8988T (cell line): ENCODE measurements at regions not wholly inside any gene's neighbourhood (a gene's known extent, or its start where the extent isn't known, plus 50 kb on each side); places are given as distances from the start of the nearest gene placed in this dataset.
"Not testable (repeated sequence)": the region's sequence is repeated elsewhere in the genome, so short reads cannot be mapped to it uniquely, and the experiment has no call there.

Experiments used
- DNase-seq: peaks from one replicate; pipeline ENCODE4 v3.0.0; 2011

DNA sequence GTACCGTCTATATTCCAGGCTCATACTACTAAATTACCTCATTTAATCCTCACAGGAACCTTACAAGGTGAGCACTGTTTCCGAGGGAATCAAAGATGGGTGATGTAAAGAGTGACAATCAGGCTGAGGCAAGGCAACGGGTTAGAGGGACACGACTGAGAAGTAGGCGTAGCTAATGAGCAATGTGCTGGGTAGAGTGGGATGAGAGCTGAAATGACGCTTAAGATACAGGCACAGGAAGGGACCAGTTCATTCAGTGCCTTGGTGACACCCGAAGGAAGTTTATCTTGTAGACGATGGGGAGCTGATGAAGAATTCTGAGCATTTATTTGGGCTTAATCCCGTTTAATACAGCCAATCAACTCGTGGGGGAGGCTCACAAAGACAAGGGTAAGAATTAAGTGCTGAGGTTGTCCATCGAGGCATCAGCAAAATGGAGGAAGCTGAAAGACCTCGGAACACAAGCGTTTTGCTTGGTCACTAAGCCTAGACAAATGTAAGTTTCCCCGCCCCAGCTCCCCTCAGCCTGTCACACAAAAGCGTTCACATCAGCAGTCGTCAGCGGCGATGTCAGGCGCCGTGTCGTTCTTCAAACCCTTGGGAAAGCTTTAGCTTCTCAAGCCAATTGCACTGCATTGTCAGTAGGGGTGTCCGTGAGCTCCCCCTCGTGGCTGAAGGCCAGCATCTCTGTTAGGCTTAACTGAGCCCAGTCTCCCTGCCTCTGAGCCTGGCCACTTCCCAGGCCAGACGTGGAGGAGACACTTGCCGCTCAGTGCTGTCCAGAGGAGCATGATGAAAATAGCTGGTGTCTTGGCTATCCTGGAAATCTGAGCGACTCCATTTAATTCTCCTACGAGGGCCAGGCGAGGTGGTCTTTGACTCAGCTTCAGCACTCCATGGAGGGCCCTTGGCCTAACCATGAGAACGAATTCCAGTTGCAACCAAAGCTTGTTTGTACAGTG lies 288.5 kb upstream of the G2E3 start:
- no peak for DNase-seq

GRCh38 chr14:30271811-30272323 lies 287.1 kb upstream of the G2E3 start:
- no peak for DNase-seq

- DNase-seq = no peak
Measured at GRCh38 chr14:30272848-30273832, 285.8 kb upstream of the G2E3 start.

- no peak for DNase-seq
Measured at GRCh38 chr14:30275604-30276003, 283.4 kb upstream of the G2E3 start.

DNA sequence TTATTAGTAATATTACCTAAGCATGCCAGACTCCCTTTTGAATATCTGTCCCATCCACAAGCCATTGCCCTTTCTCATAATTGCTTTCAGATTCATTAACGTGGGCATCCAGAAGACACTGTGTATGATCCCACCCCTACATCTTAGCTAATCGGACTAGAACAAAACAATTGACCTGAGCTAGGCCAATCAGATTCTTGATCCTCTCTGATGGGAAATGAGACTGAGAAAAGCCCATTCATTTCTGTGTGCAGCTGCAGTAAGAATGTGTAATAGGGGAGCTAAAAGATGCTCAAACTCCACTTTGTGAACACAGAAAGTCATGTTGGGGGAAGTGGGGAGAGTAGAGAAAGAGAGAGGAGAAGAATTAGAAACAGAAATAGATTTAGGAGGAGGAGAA lies 281.7 kb upstream of the G2E3 start:
- DNase-seq = no peak

GRCh38 chr14:30278856-30279255 lies 280.1 kb upstream of the G2E3 start:
- not testable (repeated sequence) for DNase-seq

- no peak for DNase-seq
Measured at GRCh38 chr14:30283822-30284446, 275.0 kb upstream of the G2E3 start.

DNA sequence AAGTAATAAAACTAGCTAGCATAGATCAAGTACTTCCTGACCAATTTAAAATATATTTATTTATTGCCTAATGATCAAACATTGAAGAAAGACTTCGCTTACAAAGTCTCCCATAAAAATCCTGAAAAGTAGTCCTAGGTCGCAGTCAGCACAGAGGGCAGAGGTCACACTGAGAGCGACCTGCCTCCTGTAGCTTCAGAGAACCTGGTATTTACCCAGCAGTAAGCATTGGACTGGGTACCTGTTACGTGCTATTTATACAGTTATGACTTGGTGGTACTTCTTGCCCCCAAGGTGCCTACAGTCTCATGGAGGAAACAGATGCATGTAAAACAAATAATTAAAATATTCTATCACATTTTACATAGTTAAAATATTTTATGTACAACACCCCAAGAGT lies 274.1 kb upstream of the G2E3 start:
- DNase-seq = no peak

DNA sequence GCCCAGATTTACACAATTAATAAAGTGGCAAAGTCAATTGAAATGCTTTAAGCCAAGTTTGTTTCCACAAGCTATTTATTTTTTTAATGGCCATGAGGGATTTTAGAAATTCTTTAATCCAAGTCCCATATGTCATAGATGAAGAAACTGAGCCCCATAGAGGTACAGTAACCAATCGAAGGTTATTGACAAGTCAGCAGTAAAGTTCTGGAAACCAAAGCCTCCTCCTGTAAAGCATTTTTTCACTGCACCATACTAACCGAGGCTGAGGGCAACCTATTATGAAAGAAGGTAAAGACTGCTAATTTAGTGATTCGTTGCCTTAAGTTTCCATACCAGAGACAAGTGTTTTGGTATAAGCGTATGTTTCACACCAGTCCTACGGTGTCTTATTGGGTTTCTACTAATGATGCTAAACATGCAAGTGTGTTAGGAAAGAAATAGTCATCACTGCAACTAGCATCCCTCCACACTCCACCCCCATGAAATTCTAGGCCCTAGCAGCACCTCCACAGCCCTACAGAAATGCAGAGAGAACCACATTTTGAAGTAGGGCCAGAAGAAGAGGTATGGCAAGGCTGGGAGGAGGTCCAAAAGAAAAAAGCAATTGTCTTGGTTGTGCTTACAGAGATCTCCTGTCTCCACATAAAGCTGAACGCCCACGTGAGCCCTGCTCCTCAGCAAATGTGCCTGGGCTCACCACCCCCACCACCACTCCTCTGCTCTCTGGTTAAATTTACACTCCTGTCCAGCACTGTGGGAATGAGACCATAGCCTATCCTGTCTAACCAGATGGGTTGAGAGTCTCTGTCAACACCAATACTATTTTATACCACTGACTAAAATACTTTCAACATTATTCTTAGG lies 271.1 kb upstream of the G2E3 start:
- no peak for DNase-seq

GRCh38 chr14:30290001-30290400 lies 269.0 kb upstream of the G2E3 start:
- DNase-seq = no peak

DNA sequence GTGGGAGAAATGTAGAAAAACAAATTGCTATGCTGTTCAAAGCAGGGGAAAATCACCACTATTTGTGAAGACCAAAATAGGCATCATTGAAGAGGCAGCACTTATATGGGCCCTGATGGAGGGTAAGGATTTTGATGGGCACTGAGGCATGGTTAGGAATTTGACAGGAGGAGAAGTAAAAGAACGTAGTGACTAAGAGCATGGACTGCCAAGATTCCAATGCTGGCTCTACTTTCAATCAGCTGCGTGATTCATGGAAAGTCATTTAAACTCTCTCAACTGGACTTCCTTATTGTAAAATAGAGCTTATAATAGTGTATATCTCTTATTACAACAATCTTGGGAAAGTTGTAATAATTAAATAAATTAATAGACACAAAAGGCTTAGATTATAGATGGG lies 267.7 kb upstream of the G2E3 start:
- no peak for DNase-seq

- DNase-seq = no peak
Measured at GRCh38 chr14:30292541-30292940, 266.4 kb upstream of the G2E3 start.

DNA sequence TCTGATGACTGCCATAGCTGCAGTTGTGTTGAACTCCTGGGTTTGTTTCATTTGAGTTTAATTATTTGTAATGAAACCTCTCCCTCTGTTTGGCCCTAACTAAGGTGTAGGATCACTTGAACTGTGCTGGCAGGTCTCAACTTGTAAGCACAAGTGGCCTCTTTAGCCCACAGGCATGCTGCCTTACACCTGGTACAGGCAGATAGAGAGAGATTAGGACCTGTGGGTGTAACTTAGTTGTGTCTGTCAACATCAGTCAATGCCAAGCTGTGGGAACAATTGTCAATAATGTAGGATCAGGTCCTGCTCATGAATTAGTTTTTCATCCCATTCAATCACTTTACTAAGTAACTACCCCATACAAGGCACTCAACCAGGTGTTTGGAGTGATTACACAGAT lies 263.0 kb upstream of the G2E3 start:
- DNase-seq = no peak

DNA sequence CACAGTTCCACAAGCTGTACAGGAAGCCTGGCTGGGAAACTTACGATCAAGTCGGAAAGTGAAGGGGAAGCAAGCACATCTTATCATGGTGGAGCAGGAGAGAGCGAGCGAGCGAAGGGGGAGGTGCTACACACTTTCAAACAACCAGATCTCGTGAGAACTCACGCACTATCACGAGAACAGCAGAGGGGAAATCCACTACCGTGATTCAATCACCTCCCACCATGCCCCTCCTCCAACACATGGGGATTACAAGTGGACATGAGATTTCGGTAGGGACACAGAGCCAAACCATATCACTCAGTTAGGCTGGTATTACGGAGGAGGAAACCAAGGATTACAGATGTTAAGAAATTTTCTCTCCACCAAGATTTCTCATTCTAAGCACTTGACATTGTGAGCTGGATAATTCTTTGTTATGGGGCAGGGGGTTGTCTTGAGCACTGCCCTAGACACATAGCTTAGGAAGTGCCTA lies 262.0 kb upstream of the G2E3 start:
- no peak for DNase-seq

GRCh38 chr14:30297876-30298795 lies 260.8 kb upstream of the G2E3 start:
- no peak for DNase-seq

DNA sequence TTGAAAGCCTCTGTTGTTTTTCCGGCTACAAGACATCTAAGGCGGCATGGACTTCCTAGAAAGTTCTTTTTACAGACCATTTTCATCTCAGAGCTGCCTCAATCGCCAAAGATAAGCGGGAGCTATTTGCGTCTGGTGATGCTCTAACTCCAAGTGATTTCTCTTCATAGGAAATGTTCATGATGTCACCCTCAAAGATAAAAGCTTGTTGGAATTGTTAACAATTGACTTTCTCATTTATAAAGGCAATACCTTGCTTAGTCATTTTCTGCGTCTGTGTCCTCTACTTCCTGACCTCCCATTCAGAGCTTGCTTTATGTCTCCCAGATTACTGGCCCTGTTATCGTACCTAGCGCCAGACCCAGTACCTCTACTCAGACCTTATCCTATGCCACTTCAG lies 259.0 kb upstream of the G2E3 start:
- no peak for DNase-seq

DNA sequence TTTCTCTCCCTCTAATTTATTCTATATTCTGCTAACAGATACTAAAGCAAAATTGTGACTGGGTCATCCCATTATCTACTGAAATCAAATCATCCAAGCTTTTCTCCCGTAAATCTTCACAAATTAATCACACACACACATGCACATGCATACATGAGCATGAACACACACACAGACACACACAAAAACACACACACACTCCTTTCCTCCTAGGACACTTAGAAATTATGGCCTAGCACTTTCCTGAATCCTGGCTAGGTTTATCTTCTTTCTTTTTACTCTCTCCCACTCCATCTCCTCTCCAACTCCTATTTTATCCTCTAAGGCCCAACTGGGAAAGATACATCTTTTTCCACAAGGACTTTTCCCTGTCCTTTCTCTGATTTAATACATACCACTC lies 255.6 kb upstream of the G2E3 start:
- DNase-seq = no peak

DNA sequence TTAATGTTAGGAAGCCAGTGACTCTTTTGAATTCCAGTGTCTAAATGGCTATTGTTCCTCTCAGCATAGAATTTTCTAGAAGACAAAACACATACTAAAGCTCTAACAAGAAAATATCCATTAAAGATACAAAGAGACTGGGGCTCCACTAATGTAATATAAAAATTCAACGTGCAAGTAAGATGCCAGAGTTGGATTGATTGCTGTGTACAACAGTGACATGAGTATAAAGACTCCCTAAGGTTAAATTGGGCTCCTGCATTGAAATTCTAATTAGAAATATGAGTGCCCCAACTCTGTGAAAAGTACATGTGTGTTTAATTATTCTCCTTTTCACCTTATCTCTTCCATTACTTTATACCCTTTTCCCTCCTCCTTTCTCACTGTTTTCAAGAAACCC lies 253.6 kb upstream of the G2E3 start:
- DNase-seq = no peak

- no peak for DNase-seq
Measured at GRCh38 chr14:30309405-30309804, 249.6 kb upstream of the G2E3 start.

DNA sequence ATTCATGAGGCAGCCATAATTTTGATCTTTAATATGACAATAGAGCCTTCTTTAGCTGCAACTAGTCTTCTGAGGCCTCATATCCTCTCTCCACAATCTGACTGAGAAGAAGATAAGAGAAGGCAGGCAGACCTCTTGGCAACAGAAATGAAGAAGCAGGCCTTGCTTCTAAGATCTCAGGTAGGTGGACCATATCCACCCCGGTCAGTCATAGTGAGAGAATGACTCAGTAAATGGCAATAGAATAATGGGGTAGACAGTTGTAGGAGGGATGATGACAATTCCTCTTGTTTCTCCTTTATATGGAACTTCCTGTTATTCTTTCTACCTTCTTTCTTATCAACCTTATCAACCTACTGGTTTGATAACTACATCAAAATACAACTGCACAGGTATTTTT lies 246.7 kb upstream of the G2E3 start:
- DNase-seq = no peak

GRCh38 chr14:30317729-30318128 lies 241.2 kb upstream of the G2E3 start:
- no peak for DNase-seq
